MM.1S (cell line): ENCODE measurements at regions not wholly inside any gene's neighbourhood (a gene's known extent, or its start where the extent isn't known, plus 50 kb on each side); places are given as distances from the start of the nearest gene placed in this dataset.

Experiments
- CTCF ChIP-seq: fragments of 300-600 bp; sonication (generic); IDR thresholded peaks from 2 replicates; pipeline ENCODE4 v1.5.1; 2016; ENCODE audit warnings: antibody characterized with exemption, low read length, mixed read lengths
- EZH2phosphoT487 ChIP-seq: fragments of 300-600 bp; sonication (generic); IDR thresholded peaks from 2 replicates; pipeline ENCODE4 v1.6.1; 2018; ENCODE audit warnings: antibody characterized with exemption, low read length

DNA sequence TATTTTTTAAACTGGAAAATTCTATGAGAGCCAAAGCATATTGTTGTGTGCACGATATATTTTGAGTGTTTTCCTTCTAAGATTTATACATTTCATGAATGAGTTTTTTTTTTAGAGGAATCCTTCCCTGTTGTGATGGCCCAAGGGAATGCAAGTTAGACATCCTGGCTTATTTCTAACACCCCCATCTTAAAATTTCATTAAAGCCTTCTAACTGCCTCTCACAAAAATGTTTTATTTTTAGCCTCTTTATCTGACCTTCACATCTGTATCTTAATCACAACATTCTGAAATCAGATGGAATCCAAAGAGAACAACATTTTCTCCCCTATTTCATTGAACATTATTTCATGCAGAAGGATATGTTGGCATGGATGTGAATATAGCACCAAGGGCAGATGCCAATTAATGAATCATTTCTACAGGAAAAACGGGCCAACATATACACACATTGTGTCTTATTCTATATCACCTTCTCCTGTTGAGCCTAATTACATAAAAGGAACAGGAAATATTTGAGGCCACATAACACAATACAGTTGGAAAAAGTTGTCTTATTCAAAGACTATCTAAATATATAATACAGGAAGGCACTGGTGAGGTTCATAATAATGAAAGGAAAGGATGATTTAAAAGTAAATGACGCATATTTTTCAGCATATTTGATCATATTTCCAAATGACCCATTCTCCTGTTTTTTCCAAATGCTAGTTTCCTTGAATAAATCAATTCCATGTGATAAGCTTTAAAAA lies 455.5 kb downstream of the TTLL7 start:
- TF ChIP-seq CTCF (no peak), EZH2phosphoT487 (no peak)
